ENCODE measurements at regions not wholly inside any gene's neighbourhood (a gene's known extent, or its start where the extent isn't known, plus 50 kb on each side); places are given as distances from the start of the nearest gene placed in this dataset.
"Not testable (repeated sequence)": the region's sequence is repeated elsewhere in the genome, so short reads cannot be mapped to it uniquely, and the experiment has no call there.

DNA sequence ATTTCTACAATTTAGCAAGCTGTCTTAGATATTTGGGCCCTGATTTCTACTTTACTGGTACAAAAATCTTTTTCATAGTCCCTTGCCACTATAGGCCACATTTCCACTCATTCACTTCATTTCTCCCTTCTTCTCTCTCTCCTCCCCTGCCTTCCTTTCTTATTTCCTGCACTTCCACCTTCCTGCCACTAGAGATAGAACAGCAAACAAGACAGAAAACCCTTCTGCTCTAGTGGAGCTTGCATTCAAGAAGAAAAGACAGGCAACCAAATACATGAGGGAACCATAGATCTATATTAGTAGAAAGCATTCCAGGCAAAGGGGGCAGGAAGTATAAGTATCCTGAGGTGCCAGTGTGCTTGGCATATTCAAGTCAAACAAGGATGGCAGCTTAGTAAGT lies 623.5 kb downstream of the FLRT2 start:
- H3K4me3 ChIP-seq (ENCODE audit: low read depth, low read length): no peak overlapping the region
- DNase-seq (ENCODE audit: low read depth): no peak
- TF ChIP-seq, protein P1, sequence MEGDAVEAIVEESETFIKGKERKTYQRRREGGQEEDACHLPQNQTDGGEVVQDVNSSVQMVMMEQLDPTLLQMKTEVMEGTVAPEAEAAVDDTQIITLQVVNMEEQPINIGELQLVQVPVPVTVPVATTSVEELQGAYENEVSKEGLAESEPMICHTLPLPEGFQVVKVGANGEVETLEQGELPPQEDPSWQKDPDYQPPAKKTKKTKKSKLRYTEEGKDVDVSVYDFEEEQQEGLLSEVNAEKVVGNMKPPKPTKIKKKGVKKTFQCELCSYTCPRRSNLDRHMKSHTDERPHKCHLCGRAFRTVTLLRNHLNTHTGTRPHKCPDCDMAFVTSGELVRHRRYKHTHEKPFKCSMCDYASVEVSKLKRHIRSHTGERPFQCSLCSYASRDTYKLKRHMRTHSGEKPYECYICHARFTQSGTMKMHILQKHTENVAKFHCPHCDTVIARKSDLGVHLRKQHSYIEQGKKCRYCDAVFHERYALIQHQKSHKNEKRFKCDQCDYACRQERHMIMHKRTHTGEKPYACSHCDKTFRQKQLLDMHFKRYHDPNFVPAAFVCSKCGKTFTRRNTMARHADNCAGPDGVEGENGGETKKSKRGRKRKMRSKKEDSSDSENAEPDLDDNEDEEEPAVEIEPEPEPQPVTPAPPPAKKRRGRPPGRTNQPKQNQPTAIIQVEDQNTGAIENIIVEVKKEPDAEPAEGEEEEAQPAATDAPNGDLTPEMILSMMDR (IDR thresholded peaks at IDR 0.05; ENCODE audit: insufficient read depth, low read length): no peak

GRCh38 chr14:86143248-86143647 lies 613.3 kb downstream of the FLRT2 start:
- TF ChIP-seq, protein P1 (IDR thresholded peaks at IDR 0.05; ENCODE audit: insufficient read depth, low read length): no peak
- no peak for DNase-seq (ENCODE audit: low read depth)
- no peak overlapping the region for H3K4me3 ChIP-seq (ENCODE audit: low read depth, low read length)

GRCh38 chr14:86141966-86142365 lies 612.0 kb downstream of the FLRT2 start:
- TF ChIP-seq, protein P1 (IDR thresholded peaks at IDR 0.05; ENCODE audit: insufficient read depth, low read length): no peak
- no peak overlapping the region for H3K4me3 ChIP-seq (ENCODE audit: low read depth, low read length)
- no peak for DNase-seq (ENCODE audit: low read depth)

DNA sequence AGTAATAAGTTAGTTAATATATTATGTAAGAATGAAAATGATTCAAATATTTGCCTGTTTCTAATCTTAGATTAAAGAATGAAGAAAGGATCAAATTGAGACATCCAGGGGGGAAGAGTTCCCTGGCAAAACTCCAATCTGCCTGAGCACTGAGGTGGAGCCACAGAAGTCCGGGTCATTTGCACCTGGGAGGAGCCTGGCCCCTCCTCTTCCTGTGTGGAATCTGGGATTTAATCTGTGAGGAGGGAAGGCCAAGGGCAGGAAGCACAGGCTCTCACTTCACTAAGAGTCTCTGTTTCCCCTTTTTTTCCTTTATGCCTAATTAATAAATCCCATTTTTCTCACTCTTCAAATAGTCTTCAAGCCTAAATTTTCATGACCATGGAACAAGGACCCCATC lies 599.5 kb downstream of the FLRT2 start:
- TF ChIP-seq, protein P1 (IDR thresholded peaks at IDR 0.05; ENCODE audit: insufficient read depth, low read length): no peak
- no peak for DNase-seq (ENCODE audit: low read depth)
- H3K4me3 ChIP-seq (ENCODE audit: low read depth, low read length): no peak overlapping the region

- no peak overlapping the region for H3K4me3 ChIP-seq (ENCODE audit: low read depth, low read length)
- TF ChIP-seq, protein P1 (IDR thresholded peaks at IDR 0.05; ENCODE audit: insufficient read depth, low read length): no peak
- no peak for DNase-seq (ENCODE audit: low read depth)
Measured at GRCh38 chr14:86124328-86124727, 594.4 kb downstream of the FLRT2 start.

GRCh38 chr14:86115972-86116371 lies 586.0 kb downstream of the FLRT2 start:
- no peak for DNase-seq (ENCODE audit: low read depth)
- TF ChIP-seq, protein P1 (IDR thresholded peaks at IDR 0.05; ENCODE audit: insufficient read depth, low read length): no peak
- H3K4me3 ChIP-seq (ENCODE audit: low read depth, low read length): no peak overlapping the region

- H3K4me3 ChIP-seq (ENCODE audit: low read depth, low read length); DNase-seq (ENCODE audit: low read depth): not testable (repeated sequence)
Measured at GRCh38 chr14:86110871-86111270, 580.9 kb downstream of the FLRT2 start.
